ENCODE measurements at regions not wholly inside any gene's neighbourhood (a gene's known extent, or its start where the extent isn't known, plus 50 kb on each side); places are given as distances from the start of the nearest gene placed in this dataset.

DNA sequence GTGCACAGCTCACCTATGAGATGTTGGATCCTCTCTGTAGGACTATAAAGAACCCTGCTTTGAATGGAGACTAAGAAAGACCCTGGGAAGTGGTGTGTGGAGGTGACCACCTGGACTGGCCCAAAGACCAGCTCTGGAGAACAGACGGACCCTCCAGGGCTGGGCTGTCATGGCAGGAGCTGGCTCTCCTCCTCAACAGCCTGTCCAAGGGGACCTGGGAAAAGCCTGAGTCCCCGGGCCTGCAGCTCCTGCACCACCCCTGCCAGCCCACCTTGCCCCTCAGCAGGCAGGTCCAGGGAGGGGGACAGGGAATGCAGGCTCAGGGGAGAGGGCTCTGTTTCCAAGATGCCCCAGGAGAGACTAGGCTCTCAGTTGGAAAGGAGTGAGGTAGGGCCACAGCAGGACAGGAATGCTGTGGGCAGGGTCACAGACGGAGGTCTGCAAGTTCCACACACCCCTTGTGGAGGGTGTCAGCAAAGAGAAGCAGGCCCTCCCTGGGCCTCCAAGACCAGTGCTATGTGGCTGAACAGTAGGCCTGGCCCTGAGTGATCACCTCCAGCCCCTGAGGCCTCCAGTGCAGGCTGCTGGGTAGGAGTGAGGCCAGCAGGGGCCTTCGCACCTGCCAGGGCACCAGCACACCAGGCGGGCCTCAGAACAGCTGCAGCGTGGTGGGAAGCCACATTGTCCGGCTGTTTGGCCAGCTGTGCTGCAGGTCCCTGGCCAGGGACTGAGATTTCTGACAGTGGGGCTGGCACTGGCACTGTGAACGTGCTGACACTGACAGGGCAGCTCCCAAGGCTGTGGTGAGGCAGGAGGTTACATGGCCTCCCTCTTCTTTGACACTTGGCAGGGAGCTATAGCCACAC, 86.4 kb upstream of the OTOS start:
- DNase-seq (ENCODE audit: low read depth), result no peak

DNA sequence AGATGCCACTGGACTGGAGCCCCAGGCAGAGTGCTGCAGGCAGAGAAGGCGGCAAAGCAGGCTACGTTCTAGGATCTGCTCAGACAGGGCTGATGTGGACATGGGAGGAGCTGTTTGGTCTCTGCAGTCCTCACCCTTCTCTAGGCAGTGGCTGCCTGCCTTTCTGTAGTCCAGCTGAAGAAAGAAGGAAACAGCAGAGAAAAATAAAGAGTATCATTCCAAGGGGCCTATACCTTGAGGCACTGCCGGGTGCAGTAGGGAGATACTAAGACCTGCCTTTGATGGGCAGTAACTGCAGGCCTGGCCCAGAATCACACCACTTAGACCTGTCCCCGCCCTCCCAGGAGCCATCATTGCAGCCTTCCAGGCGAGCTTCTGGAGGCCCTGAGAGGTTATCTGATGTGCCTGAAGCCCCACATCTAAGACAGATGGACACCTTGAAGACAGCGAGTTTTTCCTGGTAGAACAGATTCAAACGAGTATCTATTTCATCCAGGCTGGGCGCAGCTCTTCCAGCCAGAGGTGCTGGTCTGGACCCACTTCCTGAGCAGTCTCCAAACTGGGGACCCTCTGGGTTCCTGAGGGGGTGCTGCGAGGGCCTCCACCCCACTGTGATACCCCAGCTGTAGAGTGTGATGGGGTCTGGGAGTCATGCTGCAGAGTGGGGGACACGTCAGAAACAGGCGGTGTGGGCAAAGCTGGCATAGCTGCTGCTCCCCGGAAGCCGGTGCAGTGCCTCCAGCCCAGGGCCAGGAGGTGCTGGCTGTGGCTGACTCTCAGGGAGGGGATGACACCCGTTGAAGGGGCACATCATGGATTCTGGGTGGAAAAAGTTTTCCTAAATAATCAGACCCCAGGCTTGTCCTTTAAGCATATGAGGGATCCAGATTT, 87.3 kb upstream of the OTOS start:
- DNase-seq (ENCODE audit: low read depth), result no peak

DNA sequence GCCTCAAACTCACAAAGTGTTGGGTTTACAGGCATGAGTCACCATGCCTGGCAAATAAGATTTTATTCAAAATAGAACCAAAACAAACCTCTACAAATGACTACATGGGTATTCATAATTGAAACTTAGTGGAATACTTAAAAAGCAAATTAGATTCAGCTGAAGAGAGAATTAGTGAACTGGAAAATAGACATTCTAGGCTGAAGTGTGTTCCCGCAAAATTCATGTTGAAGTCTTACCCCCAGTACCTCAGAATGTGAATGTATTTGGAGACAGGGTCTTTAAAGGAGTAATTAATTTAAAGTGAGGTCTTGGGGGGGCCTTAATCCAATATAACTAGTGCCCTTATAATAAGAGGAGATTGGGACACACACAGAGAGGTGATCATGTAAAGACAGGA, 88.5 kb upstream of the OTOS start:
- no peak for DNase-seq (ENCODE audit: low read depth)

DNA sequence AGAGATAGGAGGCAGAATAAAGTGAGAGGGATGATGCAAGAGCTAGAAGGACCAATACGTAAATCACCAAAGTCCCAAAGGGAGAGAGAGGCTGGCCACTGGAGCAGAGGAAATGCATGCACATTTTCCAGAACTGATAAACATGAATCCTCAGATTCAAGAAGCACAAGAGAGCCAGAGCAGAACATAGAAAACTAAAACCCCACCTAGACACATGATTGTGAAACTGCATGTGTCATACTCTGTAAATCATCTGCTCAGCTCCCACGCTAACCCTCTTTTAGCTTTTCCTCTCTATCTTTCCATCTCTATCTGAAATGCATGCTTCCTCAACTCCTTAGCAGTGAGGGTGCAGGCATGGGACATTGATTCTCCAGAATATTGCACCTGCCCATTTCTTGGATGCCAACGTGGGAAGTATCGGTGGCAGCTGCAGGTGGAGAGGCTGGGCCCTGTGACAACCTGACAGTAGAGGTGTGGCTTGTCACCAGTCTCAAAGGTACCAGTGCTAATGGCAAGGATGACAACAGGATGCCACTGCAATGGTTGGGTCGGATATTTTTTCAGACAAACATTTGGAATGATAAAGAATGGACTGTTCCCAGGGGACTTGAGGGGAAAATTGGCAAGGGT, 89.3 kb upstream of the OTOS start:
- DNase-seq (ENCODE audit: low read depth), result no peak

GRCh38 chr2:240230291-240230931, 90.0 kb upstream of the OTOS start:
- no peak for DNase-seq (ENCODE audit: low read depth)

DNA sequence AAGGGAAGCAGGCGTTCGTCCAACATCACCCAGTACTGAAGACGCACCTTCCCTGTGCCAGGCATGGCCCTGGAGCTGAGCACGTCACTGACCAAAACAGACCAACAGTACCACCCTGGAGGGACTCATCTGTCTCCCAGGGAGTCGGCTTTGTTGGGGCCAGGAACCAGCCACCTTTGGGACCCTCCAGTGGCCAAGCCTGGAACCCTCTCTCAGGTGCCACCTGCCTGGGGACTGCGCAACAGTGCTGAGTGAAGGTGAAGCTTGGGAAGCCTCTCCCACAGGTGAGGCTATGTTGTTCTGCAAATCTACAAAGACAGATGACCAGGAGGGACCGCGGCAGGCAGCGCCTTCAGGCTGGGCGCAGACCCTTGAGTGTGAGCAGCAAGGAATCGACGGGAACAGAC, 91.4 kb upstream of the OTOS start:
- DNase-seq (ENCODE audit: low read depth), result no peak

- no peak for DNase-seq (ENCODE audit: low read depth)
Measured at GRCh38 chr2:240232264-240232915, 91.9 kb upstream of the OTOS start.

DNA sequence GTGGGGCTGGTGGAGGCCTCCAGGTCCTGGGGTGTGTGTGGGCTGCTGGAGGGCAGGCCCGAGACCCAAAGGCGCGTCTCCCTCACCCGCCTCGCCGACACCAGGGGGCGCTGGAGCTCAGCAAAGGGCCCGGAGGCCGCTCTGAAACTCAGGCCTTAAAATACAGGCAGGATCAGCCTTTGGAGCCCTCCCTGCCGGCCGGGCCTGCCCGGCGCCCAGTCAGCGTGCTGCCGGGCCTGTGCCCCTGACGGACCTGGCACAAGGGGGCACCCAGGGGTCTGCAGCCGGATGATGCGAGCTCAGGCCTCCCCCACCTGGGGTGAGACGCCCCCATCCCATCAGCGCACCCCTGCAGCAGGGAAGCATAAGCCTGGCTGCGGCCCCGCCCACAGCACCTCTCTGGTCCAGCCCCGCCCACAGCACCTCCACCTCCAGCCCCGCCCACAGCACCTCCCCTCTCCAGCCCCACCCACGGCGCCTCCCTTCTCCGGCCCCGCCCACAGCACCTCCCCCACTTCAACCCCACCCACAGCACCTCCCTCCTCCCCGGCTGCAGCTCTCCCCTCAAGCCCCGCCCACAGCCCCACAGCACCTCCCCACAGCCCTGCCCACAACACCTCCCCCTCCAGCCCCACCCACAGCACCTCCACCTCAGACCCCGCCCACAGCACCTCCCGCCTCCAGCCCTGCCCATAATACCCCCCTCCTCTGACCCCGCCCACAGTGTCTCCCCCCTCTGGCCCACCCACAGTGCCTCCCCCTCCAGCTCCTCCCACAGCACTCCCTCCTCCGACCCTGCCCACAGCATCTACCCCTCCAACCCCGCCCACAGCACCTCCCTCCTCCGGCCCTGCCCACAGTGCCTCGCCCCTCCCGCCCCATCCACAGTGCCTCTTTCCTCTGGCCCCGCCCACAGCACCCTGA, 92.8 kb upstream of the OTOS start:
- DNase-seq (ENCODE audit: low read depth), result peak; percentile 59

DNA sequence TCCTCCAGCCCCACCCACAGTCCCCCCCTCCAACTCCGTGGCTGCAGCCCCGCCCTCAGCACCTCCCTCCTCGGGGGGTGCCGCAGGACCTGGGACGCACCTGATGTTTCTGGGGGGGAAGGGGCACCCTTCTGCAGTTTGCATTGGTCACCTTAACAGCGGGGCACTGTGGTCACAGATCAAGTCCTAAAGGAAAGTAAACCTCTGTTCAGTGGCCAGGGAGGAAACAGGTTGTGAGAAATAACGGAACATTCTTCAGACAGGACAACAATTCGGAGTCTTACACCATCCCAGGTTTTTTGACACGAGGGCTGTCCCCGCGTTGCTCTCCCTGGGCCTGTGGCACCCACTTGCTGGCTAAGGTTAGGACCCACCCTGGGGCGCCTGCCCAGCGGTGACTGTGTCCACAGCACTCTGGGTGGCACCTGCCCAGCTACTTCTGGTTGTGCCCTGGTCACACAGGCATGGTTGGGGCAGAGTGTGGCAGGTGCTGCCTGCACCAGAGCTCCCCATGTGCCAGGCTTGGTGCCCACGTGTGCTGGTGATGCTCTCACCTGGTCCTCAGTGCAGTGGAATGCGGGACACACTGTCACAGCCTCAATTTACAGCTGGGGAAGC, 93.5 kb upstream of the OTOS start:
- DNase-seq (ENCODE audit: low read depth), result no peak

DNA sequence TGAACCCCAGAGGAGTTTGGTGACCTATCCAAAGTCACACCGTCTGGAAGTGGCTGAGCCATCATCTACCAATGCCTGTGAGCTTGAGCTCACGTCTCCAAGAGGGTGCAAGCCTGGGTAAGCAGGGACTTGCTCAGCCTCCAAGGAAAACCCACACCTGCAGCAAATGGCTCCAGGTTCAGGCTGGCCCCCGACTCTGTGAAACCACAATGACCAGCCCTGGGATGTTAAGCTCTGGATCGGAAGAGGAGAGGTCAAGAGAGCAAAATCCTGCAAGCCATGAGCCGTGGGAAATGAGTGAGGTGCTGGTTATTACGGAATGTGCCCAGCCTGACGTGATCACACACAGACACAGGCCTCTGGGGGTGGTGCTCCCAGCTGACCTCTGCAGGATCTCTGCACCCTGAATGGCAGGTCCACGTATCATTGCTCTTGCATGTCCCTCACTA, 94.1 kb upstream of the OTOS start:
- no peak for DNase-seq (ENCODE audit: low read depth)

- DNase-seq (ENCODE audit: low read depth), result no peak
Measured at GRCh38 chr2:240235149-240235803, 94.8 kb upstream of the OTOS start.

- DNase-seq (ENCODE audit: low read depth), result no peak
Measured at GRCh38 chr2:240235811-240236210, 95.4 kb upstream of the OTOS start.

DNA sequence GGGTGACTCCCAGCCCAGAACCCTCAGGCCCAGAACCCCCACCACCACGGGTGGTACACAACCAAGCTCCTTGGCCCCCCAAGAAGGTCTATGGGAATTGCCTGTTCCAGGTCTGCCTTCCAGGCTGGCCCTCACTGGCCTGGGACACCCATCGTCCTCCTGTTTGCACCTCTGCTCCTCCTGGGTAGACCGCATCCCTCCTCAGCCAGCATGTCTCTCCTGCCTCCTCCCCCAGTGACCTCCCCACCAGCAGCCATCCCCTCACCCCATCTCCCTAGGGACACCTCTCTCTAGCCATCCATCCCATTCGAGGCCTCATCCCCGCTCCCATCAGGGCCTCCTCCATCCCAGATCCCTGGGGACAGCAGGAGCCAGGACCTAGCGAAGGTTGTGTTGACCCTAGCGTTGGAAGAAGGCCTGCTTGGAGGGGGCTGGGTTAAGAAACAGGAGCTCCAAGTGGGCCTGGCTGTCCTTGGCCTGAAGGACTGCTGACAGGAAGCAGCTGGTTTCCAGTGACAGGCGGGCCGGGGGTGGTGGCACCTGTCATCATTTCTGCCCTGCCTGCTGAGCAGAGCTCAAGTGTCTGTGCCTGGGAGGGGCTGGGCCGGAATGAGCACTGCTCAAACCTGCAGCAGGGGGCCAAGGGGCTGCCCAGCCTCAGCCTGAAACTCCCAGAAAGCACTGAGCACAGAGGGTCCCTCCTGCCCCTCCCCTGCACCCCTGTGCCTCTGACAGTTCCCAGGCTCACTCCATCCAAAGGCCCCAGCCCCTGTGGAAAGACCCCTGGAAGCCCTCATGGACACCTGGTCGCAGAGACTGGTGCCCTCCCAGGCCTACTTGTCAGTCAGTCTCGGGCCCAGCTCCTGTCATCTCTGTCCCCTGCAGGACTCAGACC, 96.0 kb upstream of the OTOS start:
- no peak for DNase-seq (ENCODE audit: low read depth)

DNA sequence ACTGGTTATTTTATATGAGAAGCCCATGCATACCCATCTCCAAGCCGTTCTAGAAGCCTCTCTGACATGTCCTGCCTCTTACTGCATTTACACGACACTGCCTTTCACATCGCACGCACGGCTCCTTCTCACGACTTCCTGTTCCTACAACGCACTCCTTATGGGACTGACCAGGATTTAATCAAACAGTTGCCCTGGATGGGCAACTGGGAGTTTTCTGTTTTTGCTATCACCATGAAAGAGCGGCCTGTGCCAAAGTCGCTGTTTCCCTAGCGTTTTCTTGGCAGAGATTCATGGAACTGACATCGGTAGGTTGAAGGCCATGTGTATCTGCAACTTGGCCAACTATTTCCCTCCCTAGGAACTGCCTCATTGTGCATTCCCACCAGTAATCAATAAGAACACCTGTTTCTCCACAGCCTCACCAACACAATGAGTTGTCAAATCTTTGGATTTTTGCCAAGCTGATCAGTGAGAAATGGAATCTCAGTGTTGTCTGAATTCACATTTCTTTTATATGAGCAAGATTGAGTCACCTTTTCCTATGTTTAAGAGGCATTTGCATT, 97.2 kb upstream of the OTOS start:
- DNase-seq (ENCODE audit: low read depth), result no peak

DNA sequence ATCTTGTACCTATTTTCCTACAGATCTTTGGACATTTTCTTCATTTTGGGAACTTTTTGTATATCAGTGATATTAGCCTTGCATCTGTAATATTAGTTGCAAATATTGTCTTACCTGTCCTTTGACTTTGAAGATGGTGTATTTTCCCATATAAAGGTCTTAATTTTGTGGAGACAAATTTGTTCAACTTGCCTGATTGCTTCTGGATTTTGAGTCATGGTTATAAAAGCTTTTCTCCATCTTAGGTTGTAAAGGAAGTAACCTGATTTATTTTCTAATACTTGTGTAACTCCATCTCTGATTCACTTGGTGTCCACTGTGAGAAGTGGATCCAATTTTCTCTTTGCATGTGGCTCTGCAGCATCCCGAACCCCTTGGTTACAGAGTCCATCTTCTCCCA, 97.7 kb upstream of the OTOS start:
- DNase-seq (ENCODE audit: low read depth), result no peak

- no peak for DNase-seq (ENCODE audit: low read depth)
Measured at GRCh38 chr2:240238786-240239185, 98.3 kb upstream of the OTOS start.

- no peak for DNase-seq (ENCODE audit: low read depth)
Measured at GRCh38 chr2:240239325-240239724, 98.9 kb upstream of the OTOS start.
